Spleen (tissue), 3 donors: ENCODE measurements at regions not wholly inside any gene's neighbourhood (a gene's known extent, or its start where the extent isn't known, plus 50 kb on each side); places are given as distances from the start of the nearest gene placed in this dataset.

Source experiments
- POLR2A ChIP-seq, 3 donors: fragments of 450-650 bp; IDR thresholded peaks; one replicate each; pipeline ENCODE4 v1.5.1; 2017; ENCODE audit warnings: antibody characterized with exemption in 3 of 3, mild to moderate bottlenecking in 1 of 3
- POLR2AphosphoS5 ChIP-seq, 3 donors: sonication (generic); formaldehyde crosslinking; IDR thresholded peaks; one replicate each; pipeline ENCODE4 v1.5.1; 2017; ENCODE audit warnings: antibody characterized with exemption in 3 of 3

DNA sequence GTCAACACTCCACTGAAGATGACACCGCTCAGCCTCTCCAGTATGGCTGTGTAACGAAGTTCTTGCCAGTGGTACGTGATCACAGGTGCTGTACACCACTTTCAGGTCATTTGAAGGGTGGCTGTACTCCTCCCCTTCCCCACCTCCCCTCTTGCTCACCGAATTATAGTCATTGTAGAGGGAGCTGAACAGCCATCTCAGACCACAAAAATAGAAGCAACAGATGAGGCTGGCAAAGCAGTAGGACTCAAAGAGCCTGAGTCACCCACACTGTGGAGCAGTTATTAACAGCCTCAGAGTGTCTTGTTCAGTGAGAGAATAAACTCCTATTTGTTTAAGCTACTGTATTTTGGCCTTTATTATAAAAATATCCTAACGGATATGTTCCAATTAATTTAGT is 192.5 kb upstream of the MCHR2 start:
- TF ChIP-seq POLR2AphosphoS5 (IDR thresholded peaks at IDR 0.05), result no peak
- TF ChIP-seq POLR2A (IDR thresholded peaks at IDR 0.05), result no peak
